NCI-H345 (cell line): ENCODE measurements at regions not wholly inside any gene's neighbourhood (a gene's known extent, or its start where the extent isn't known, plus 50 kb on each side); places are given as distances from the start of the nearest gene placed in this dataset.

Source experiments
- DNase-seq: peaks from one replicate; lab custom pipeline; 2025; lab: John Stamatoyannopoulos, UW

DNA sequence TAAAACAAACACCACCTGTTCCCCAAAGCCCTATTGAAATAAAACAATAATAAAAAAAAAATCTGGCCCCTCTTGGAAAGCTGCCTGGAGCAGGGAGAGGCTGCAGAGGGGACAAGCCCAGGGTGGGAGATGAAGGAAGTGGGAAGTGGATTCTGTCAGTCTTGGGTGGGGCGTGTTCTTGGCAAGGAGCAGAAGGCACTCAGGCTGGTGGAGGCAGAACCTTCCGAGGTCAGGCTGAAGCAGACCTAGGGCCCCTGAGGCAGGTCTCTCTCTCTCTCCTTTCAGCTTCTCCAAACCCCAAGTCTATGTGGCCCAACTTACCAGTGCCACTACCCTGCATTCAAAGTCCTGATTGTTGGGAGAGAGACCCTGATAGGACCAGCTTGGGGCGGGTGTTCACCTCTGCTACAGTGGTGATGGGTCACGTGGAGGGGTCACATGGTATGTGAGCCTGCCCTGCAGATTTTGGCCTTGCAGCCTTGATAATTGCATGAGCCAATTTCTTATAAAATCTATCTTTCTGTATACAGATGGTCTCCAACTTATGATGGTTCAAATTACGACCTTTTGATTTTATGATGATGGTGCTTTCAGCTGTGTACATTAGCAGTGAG is 145.4 kb upstream of the C1orf174 start:
- DNase-seq = no peak

DNA sequence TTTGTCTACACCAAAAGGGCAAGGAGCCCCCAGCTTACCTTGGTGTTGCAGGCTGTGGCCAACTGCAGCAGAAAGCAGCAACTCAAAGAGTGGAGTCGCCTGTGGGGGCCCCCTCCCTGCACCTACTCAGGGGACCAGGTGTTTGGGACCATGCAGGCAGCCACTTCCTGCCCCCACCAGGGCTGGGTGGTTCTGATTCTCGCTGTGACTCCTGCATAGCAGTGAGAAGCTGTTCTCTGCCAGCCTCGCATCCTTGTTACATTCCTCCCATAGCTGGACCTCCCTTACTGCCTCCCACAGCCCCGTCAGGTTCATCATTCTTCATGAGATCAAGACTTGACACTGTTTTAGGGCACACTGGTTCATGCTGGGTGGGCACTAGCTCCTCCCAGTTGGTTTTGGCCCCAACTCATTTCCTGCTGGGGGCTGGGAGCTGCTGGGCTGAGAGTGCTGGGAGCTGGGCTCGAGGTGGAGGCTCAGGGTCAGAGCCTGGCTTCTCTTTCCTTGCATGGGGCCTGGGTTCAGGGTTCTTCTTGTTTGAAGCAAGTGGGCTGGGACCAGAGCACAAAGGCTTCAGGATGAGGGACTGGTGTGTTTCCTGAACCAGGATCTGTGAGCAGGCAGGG is 146.9 kb upstream of the C1orf174 start:
- DNase-seq = no peak

DNA sequence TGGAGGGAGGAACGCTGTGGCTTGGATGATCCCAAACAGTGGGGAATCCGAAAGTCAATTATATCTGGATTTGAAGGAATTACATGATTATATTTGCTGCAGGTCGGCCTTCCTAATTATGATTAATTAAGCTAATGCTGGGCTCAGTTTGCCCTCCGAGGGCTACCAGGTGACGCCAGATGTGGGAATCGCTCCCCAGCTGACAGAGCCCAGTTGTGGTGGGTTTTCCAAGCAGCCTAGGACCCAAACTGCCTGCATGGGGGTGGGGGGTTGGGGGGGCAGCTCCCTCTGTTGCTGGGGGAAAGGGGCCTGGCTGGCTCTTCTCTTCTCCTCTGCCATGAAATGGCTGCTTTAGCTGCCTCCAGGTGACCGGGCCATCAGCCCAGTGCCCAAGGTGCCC is 147.6 kb upstream of the C1orf174 start:
- no peak for DNase-seq

DNA sequence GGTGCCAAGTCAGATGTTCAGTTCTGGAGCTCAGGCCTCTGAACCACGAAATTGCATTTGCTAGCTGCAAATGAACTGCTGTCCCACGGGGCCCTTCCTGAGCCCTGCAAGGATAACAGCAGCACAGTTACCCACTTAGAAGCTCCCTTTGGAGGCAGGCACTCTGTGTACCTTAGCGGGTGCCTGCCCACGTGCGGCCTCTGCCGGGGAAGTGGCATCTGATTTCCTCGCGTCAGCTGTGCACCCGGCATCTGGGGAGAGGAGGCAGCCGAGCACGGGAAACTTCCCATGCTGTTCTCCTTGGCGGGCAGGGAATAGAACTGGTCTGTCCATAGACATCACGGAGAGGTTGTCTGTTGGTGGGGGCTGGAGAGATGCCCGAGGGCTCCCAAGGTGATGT is 148.0 kb upstream of the C1orf174 start:
- no peak for DNase-seq

DNA sequence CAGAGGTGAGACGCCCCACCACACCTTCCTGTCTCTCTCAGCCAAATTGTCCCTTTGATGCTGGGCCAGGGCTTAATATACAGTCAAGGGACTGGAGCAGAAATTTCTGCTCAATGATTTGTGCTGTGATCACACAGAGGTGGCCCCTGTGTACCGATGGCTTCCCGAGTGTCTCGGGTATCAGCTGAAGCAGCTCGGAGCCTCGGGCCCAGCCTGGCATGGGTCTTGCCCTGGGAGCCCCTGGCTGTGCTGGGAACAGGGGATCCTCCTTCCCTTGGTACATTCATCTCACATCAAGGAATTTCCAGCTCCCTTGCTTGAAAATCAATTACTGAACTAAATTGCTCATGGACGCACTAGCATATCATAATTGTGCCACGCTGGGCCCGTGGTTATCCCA is 148.8 kb upstream of the C1orf174 start:
- no peak for DNase-seq

DNA sequence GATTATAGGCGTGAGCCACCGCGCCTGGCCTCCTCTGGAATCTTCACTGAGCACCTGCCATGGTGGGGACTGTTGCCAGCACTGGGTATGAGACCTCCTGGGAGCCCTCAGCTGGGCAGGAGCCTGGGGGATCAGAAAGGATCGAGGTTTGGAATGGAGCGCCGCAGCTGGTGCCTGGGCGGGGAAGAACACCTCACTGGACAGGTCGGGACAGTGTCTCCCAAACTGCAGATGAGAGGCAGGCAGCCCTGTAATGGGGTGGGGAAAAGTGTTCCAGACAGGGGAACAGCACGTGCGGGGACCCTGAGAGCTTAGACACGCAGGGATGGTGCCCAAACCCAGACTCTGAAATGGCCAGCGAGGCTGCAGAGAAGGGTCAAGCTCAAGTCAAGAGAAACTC is 150.9 kb upstream of the C1orf174 start:
- no peak for DNase-seq

DNA sequence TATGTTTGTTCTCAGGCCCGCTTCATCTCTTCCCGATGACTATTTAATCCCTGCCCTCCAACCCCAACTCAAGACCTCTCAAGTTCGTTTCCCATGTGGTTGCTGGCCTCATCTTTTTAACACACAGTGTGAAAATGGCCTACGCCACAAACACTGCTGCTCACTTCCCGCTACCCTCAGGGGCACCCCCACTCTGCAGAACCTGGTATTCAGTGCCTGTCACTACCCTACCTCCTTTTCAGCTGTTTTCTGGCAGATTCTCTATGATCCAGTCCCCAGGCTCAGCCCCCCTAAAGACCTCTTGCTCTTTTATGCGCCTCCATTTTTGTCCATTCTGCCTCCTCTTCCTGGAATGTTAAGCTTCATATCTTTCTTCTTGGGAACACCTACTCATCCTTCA is 152.6 kb upstream of the C1orf174 start:
- DNase-seq = no peak

DNA sequence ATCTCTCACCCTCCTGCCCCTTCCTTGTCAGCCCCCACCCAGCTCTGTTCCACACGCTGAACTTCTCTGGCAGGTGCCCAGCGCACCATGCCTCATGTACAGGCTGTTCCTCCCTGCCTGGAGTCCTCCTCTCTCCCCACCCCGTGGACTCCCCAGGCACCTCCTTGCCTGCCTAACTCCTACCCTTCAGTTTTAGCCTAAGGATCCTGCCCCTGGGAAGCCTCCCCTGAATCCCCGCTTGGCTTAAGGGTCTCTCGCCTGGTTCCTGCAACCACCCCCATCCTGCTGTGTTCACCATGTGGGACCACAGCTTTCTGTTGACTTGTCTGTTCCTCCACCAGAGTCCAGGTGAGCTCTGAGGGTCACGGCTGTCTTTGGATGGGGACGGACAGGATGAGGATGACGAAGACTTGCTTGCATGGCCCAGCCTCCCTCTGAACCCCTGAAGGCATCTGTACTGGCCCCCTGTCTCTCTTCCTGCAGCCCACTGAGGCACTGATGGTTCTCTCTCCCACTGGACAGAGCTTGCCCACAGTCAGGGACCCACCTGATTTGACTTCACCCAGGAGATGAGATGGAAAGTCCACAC is 153.2 kb upstream of the C1orf174 start:
- DNase-seq = no peak

DNA sequence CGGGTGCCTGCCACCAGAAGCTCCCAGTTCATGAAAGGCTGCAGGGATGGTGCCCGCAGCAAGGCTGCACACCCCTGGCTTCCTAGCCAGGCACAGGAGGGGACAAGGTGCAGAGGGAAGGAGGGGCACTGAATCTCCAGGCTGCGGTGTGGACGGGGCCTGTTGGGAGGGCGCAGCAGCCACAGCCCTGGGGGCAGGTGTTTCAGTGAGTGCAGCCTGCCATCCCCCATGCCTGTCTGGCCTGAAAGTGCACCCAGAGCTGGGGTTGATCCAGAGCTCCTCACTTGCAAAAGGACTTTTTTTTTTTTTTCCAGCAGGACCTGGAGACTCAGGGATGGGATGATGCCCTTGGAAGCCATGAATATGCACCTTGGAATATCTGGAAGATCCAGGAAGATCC is 153.7 kb upstream of the C1orf174 start:
- no peak for DNase-seq

DNA sequence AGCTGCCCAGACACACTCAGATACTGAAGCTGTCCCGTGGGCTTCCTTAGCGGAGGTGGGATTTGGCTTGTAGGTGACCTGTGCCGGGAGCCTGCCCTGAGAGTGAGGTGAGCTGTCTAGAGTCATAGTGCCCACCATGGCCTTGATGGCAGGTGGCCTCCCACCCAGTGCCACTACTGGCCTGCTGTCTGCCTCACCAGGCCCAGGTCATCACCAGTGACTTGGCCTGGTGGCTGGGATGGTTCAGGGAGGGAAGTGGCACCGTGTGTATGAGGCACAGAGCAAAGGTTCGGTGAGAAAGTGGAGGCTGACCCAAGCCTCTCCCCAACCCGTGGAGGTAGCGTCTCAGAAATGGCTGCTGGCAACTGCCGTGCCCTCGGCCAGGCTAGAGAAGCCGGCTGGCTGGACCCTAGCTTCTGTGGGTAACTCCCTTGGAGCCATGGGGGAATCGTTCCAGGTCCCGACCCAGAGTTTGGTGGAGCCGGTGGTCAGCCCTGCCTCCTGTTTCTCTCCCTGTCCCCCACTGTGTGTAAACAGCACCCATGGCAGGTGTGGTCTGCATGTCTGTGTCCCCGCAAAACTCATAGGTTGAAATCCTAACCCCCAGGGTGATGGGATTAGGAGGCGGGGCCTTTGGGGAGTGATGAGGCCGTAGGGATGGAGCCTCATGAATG is 155.4 kb upstream of the C1orf174 start:
- no peak for DNase-seq

DNA sequence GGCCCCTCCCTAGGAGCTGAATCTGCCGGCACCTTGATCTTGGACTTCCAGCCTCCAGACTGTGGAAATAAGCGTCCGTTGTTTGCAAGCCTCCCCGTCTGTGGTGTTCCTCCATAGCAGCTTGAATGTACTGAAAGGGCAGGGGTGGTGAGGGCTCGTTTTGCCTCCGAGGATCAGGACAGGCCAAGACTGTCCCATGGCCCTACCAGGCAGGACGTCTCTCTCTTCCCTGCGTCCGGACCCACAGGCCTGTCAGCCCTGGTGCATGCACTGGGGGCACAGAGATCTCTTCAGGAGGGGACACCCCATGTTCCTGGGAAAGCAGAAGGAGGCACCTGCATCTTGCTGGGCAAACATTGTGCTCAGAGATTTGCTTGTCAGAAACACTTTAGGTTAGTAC is 156.3 kb upstream of the C1orf174 start:
- no peak for DNase-seq

DNA sequence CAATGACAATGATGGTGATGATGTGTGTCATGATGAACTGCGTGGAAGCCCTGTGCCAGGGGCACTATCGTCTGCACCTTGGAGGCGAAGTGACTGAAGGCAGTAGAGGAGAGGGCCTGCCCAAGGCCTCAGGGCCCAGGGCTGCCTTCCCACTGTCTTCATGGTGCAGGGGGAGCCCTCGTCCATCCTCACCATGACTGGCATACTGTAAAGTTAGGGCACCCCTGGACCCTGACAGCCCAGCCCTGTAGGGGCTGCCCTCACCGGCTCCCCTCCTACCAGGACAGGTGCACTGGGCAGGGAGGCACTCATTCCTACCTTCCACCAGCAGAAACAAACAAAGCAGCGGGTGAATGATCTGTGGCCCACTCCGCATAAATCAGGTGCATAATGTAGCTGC is 156.9 kb upstream of the C1orf174 start:
- no peak for DNase-seq

DNA sequence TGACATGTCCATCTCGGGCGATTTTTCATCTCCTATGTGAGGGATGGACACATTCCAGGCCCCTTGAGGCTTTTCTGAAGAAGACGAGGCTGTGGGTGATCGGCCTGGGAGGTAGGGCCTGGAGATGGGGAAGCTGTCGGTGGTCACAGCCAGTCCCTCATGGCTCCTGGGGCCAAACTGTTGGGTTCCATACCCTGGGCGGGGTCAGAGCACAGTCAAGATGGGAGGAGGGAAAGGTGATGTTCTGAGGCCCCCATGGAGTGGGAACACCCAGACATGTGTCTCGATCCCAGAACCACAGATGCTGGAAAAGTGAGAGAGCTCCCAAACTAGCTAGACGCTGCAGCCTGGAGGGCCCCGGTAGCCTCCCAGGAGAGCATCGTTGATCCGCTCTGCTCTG is 157.5 kb upstream of the C1orf174 start:
- DNase-seq = no peak

DNA sequence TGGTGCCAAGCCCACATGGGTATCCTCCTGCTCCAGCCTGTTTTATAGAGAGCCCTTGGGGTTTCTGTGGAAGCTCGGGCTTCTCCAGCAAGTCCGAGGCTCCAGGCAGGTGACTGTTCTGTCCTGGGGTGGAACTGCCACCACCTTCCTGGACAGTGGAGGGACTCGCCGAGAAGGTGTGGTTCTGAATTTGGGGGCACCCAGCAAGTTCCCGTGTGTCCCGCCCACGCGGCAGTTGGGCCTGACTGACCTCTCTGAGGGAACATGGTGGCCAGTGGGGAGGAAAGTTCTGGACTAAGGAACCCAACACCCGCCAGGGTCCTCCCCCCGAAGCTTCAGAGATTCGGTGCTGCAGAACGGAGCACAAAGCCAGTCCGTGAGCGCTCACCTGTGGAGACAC is 158.1 kb upstream of the C1orf174 start:
- no peak for DNase-seq

DNA sequence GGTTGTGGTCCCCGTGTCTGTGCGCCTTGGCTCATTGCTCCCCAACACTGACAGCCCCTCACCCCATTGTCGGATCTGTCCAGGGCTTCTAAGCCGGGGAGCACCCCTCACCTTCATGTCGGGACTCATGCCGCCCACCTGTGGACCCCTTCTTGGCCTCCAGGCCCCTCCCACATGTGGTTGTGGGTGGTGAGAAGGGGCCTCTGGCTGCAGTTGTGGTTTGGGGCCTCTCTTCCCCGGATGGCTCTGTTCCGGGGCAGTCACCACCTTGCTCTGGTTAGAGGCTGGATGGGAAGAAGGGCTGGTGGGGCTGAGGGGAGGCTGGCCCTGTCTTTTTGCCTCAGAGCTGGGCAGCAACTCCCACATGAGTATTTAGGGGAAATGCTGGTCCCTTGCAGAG is 158.6 kb upstream of the C1orf174 start:
- no peak for DNase-seq

DNA sequence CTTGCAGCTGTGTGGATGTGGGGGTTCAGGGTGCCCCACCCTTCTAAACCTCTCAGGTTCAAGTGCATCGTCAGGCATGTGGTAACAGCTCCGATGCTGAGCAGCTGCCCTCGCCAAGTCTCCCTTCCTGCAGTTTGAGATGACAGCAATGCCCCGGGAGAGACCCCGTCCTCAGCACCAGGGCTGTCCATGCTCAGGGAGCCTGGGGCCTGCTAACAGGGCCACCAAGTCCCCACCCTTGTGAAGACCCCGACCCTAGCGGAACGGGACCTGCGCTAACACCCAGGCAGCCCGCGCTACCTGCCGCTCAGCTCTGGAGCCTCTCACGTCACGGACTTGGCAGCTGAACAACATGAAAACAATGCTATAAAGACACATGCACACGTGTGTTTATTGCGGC is 159.2 kb upstream of the C1orf174 start:
- no peak for DNase-seq

DNA sequence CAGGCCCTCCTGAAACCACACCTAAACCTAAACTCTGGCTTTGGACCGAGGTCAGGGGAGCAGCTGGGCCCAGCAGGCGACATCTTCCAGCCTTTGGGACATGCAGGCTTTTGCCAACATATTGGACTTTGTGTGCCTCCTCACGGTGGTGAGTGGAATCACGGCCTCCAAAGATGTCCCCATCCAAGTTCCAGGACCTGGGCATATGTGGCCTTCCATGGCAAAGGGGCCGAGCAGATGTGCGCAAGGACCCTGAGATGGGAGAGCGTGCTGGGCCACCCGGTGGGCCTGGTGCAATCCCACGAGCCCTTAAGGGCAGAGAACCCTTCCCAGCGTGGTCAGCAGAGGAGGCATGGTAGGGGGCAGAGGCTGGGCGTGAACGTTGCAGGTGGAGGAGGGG is 160.8 kb upstream of the C1orf174 start:
- DNase-seq = no peak

DNA sequence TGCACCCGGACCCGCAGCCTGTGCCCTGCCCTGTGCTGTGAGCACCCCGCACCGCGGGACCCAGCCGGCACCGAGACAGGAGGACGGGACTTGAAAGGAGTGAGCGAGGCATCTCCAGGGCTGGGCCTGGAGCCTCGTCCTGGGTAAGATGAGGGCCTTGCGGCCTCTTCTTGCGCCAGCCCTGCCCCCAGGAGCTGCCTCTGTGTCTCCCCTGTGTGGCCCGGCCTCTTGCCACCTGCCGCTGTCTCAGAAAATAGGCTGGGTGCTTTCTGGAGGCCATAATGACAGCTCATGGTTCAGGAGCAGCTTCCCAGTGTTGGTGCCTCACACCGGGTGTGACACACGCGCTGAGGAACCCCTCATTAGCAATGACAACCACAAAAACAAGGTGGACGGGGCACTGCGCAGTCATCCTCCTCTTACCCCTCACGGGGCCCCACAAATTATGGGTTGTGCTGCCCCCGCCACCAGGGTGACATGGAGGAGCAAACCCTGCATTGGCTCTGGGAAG is 161.5 kb upstream of the C1orf174 start:
- DNase-seq = no peak

DNA sequence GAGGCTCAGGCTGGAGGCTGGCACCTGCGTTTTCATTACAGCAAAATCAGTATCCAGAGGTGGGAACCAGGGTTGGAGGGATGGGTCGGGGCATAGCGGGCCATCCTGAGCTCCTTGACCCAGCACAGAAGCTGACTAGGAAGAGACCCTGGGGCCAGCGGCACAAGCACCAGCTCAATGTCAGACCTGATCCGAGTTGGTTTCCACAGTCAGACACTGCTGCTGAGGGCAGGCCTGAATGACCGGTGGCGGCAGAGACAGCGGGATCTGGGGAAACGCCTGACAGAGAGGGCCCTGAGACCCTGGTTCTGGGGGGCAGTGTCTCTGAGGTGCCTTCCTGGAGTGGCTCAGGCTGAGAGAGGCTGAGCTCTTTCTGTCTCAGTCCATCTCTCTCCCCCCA is 162.0 kb upstream of the C1orf174 start:
- no peak for DNase-seq

DNA sequence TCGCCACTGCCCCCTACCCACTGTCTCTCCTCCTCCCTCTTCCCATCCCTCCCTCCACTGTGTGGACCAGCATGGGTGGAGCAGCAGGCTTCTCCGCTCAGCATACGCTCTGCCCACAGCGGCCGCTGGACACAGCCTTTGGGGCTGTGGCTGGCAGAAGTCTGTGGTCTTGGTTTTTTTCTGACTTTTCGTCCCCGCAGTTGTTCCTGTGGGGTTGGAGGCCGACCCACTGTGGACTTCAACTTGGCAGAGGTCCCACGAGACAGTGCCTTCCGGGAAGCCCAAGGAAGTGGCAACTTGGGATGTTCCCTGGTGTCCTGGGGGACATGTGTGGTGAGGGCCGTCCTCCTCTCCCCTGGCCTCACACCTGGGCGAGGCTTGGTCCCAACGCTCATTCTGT is 162.5 kb upstream of the C1orf174 start:
- no peak for DNase-seq

DNA sequence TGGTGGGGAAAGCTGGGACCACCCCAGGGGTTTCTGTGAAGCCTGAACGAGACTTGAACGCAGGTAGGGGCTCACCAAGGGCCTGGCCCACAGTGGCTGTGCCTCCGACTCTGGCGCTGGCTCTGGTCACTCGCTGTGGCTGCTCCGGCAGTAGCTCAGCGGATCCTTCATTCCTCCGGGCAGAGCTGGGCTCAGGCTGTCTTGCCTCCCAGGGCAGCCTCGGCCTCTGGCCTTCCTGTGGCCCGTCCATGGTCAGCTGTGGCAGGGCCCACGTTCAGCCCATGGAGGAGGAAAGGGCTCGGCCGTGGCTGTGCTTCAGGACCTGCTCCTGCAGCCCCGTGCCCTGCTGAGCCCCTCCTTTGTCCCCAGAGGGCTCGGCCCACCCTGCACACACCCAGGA is 162.9 kb upstream of the C1orf174 start:
- DNase-seq = no peak

DNA sequence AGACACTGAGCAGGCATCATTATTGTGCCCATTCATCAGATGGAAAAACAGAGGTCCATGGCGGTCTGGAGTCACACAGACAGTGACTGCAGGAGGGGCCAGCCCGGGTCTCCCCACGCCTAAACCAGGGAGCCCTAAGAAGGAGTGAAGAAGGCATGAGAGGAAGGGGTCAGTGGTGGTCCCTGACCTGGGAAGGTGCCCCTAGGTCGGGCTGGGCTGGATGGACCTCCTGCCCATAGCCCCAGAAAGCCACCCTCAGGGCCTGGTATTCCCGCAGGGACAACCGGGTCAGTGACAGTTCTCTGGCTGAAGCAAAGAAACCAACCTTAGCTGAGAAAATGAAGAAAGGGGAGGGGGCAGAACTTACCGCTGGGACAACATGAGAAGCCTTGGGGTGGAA is 163.4 kb upstream of the C1orf174 start:
- no peak for DNase-seq

DNA sequence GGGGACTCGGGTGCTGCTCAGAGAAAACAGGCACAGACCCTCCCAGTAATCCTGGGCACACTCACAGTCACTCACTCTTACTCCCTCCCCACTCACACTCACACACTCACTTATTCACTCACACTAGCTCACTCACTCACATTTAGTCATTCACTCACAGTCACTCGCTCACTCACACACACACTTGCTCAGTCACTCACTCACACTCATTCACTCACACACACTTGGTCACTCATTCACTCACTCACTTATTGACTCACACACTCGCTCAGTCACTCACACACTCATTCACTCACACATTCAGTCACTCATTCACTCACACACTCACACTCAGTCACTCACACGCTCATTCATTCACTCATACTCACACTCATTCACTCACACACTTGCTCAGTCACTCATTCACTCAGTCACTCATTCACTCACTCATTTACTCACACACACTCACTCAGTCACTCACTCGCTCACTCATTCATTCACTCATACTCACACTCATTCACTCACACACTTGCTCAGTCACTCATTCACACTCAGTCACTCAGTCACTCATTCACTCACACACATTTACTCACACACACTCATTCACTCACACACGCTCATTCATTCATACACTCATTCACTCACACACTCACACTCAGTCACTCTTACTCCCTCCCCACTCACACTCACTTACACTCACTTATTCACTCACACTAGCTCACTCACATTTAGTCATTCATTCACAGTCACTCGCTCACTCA is 164.2 kb upstream of the C1orf174 start:
- no peak for DNase-seq
